ENCODE measurements at regions not wholly inside any gene's neighbourhood (a gene's known extent, or its start where the extent isn't known, plus 50 kb on each side); places are given as distances from the start of the nearest gene placed in this dataset.

GRCh38 chr11:38282718-38283117, 1684.7 kb upstream of the RAG2 start (continued):
- no peak for TF ChIP-seq SOX15 (CRISPR knock-in tag; IDR thresholded peaks at IDR 0.05)
- no peak for TF ChIP-seq FOXJ3 (CRISPR knock-in tag; IDR thresholded peaks at IDR 0.05; ENCODE audit: borderline replicate concordance)
- TF ChIP-seq JUN (CRISPR knock-in tag; IDR thresholded peaks at IDR 0.05) = no peak

GRCh38 chr11:38278457-38279141, 1680.6 kb upstream of the RAG2 start:
- ATAC-seq (no peak), DNase-seq (ENCODE audit: low spot score) (no peak)

GRCh38 chr11:38274031-38274430, 1676.0 kb upstream of the RAG2 start:
- Mint-ChIP-seq H3K27ac (no peak overlapping the region), H3K4me1 (no peaks in the 10 kb centered on the region), H3K27me3 (ENCODE audit: low read depth) (peaks cover 6% of the 10 kb centered on the region), H3K9me3 (peaks cover 55% of the 10 kb centered on the region), H3K4me3 (no peak overlapping the region), H3K36me3 (peaks cover 34% of the 10 kb centered on the region)
- no peak for DNase-seq (ENCODE audit: low spot score)
- POLR2A ChIA-PET = interaction anchor here (0.8 kb wide), 1 partner anchor 172 kb away, joined by 4 read pairs; no protein-coding TSS in a partner anchor
- CTCF ChIA-PET = no interaction called here
- TF ChIP-seq CREB1 (CRISPR knock-in tag; IDR thresholded peaks at IDR 0.05) (no peak), FOXK1 (CRISPR knock-in tag; IDR thresholded peaks at IDR 0.05) (no peak), ZBTB43 (CRISPR knock-in tag; IDR thresholded peaks at IDR 0.05) (no peak), ZNF317 (CRISPR knock-in tag; IDR thresholded peaks at IDR 0.05; ENCODE audit: borderline replicate concordance, low read depth) (no peak), PRRX2 (CRISPR knock-in tag; IDR thresholded peaks at IDR 0.05) (no peak), ZNF671 (CRISPR knock-in tag; IDR thresholded peaks at IDR 0.05) (no peak), E2F4 (CRISPR knock-in tag; IDR thresholded peaks at IDR 0.05; ENCODE audit: borderline replicate concordance, low read depth) (no peak)
- no peak for ATAC-seq

More at GRCh38 chr11:38278457-38279141, 1680.6 kb upstream of the RAG2 start:
- no peaks in the 10 kb centered on the region; the same call in 1 of the 2 replicates for H3K27me3 Mint-ChIP-seq (ENCODE audit: low read depth)
- H3K36me3 Mint-ChIP-seq = peaks cover 34% of the 10 kb centered on the region
- no peak overlapping the region for H3K27ac Mint-ChIP-seq
- H3K4me1 Mint-ChIP-seq = no peaks in the 10 kb centered on the region
- ChIA-PET CTCF (no interaction called here), POLR2A (no interaction called here)
- TF ChIP-seq ZBTB21 (CRISPR knock-in tag; IDR thresholded peaks at IDR 0.05; ENCODE audit: borderline replicate concordance) = no peak
- no peak for TF ChIP-seq SMAD3 (CRISPR knock-in tag; IDR thresholded peaks at IDR 0.05; ENCODE audit: borderline replicate concordance)
- TF ChIP-seq CREB1 (CRISPR knock-in tag; IDR thresholded peaks at IDR 0.05) = no peak
- no peak for TF ChIP-seq ATF3 (CRISPR knock-in tag; conservative IDR thresholded peaks at IDR 0.05)
- no peak overlapping the region for H3K4me3 Mint-ChIP-seq
- H3K9me3 Mint-ChIP-seq = peaks cover 55% of the 10 kb centered on the region

- ATAC-seq (no peak), DNase-seq (ENCODE audit: low spot score) (no peak)
- ChIA-PET POLR2A (no interaction called here), CTCF (no interaction called here)
- Mint-ChIP-seq H3K36me3 (peaks cover 41% of the 10 kb centered on the region), H3K27ac (no peak overlapping the region), H3K4me3 (no peak overlapping the region), H3K9me3 (peaks cover 61% of the 10 kb centered on the region), H3K4me1 (no peaks in the 10 kb centered on the region), H3K27me3 (ENCODE audit: low read depth) (peaks cover 6% of the 10 kb centered on the region)
- TF ChIP-seq EMX1 (CRISPR knock-in tag; IDR thresholded peaks at IDR 0.05) = no peak
- TF ChIP-seq NR2C2 (CRISPR knock-in tag; IDR thresholded peaks at IDR 0.05) = no peak
- TF ChIP-seq ZMAT4 (CRISPR knock-in tag; IDR thresholded peaks at IDR 0.05) = no peak
- TF ChIP-seq ATF1 (CRISPR knock-in tag; IDR thresholded peaks at IDR 0.05) = no peak
- no peak for TF ChIP-seq RELA (CRISPR knock-in tag; IDR thresholded peaks at IDR 0.05; ENCODE audit: borderline replicate concordance)
- TF ChIP-seq CTCF (IDR thresholded peaks at IDR 0.05) = no peak
- no peak for TF ChIP-seq ZBTB21 (CRISPR knock-in tag; IDR thresholded peaks at IDR 0.05; ENCODE audit: borderline replicate concordance)
- TF ChIP-seq ZNF232 (CRISPR knock-in tag; IDR thresholded peaks at IDR 0.05) = no peak
- no peak for TF ChIP-seq SOX15 (CRISPR knock-in tag; IDR thresholded peaks at IDR 0.05)
- no peak for TF ChIP-seq CREM (CRISPR knock-in tag; IDR thresholded peaks at IDR 0.05)
- TF ChIP-seq NFATC4 (CRISPR knock-in tag; IDR thresholded peaks at IDR 0.05) = no peak
- no peak for TF ChIP-seq ATF3 (CRISPR knock-in tag; conservative IDR thresholded peaks at IDR 0.05)
- TF ChIP-seq MYBL2 (CRISPR knock-in tag; IDR thresholded peaks at IDR 0.05) = no peak
- TF ChIP-seq RORB (CRISPR knock-in tag; IDR thresholded peaks at IDR 0.05) = no peak
- TF ChIP-seq MAX (CRISPR knock-in tag; IDR thresholded peaks at IDR 0.05) = no peak
Observed at GRCh38 chr11:38272376-38272775, 1674.3 kb upstream of the RAG2 start.

All from WTC11 (cell line).